Fibroblast of skin of left biceps (primary cell): ENCODE measurements at regions not wholly inside any gene's neighbourhood (a gene's known extent, or its start where the extent isn't known, plus 50 kb on each side); places are given as distances from the start of the nearest gene placed in this dataset.
A peak's percentile ranks its signal among the peaks of the same experiment; 100 is the strongest.

ENCODE experiments used
- DNase-seq, 2 experiments: peaks; one replicate each; pipeline ENCODE4 v3.0.0-alpha.2; 2013; ENCODE audit warnings: low read depth in 2 of 2

GRCh38 chr3:152718810-152719209 is 116.1 kb upstream of the P2RY1 start:
- no peak for DNase-seq

GRCh38 chr3:152719264-152719663 is 115.7 kb upstream of the P2RY1 start:
- peak; percentile 11 to 24 for DNase-seq

GRCh38 chr3:152720951-152721718 is 113.8 kb upstream of the P2RY1 start:
- no peak for DNase-seq

- no peak for DNase-seq
These were observed 110.7 kb upstream of the P2RY1 start for GRCh38 chr3:152724270-152724669.

GRCh38 chr3:152728231-152728980 is 106.5 kb upstream of the P2RY1 start:
- DNase-seq, result no peak

GRCh38 chr3:152729906-152730305 is 105.0 kb upstream of the P2RY1 start:
- no peak for DNase-seq

GRCh38 chr3:152731511-152731910 is 103.4 kb upstream of the P2RY1 start:
- DNase-seq, result no peak

- no peak for DNase-seq
These were observed 101.3 kb upstream of the P2RY1 start for GRCh38 chr3:152733584-152734119.

- peak; percentile 33 to 39 for DNase-seq
These were observed 97.7 kb upstream of the P2RY1 start for GRCh38 chr3:152737021-152737908.

GRCh38 chr3:152738656-152739055 is 96.3 kb upstream of the P2RY1 start:
- DNase-seq, result peak in 1 of 2 experiments; percentile 9

- no peak for DNase-seq
These were observed 92.3 kb upstream of the P2RY1 start for GRCh38 chr3:152742368-152743347.

GRCh38 chr3:152745646-152746045 is 89.3 kb upstream of the P2RY1 start:
- DNase-seq, result no peak

- no peak for DNase-seq
These were observed 80.6 kb upstream of the P2RY1 start for GRCh38 chr3:152754303-152754702.

GRCh38 chr3:152756807-152757206 is 78.1 kb upstream of the P2RY1 start:
- DNase-seq, result no peak

GRCh38 chr3:152760024-152760563 is 74.8 kb upstream of the P2RY1 start:
- DNase-seq, result no peak

GRCh38 chr3:152760591-152760990 is 74.3 kb upstream of the P2RY1 start:
- DNase-seq, result no peak

- DNase-seq, result no peak
These were observed 66.5 kb upstream of the P2RY1 start for GRCh38 chr3:152768478-152768877.

- no peak for DNase-seq
These were observed 65.4 kb upstream of the P2RY1 start for GRCh38 chr3:152769523-152769922.

GRCh38 chr3:152770296-152770695 is 64.6 kb upstream of the P2RY1 start:
- no peak for DNase-seq

GRCh38 chr3:152771120-152771519 is 63.8 kb upstream of the P2RY1 start:
- DNase-seq, result no peak
